Neuron (in vitro differentiated cells): ENCODE measurements at regions not wholly inside any gene's neighbourhood (a gene's known extent, or its start where the extent isn't known, plus 50 kb on each side); places are given as distances from the start of the nearest gene placed in this dataset.
"Not testable (repeated sequence)": the region's sequence is repeated elsewhere in the genome, so short reads cannot be mapped to it uniquely, and the experiment has no call there.

Experiments
- H2AFZ ChIP-seq: one replicate; pipeline ENCODE4 v1.6.1; 2013; ENCODE audit warnings: low read depth, mild to moderate bottlenecking, inconsistent platforms, low read length, moderate library complexity
- H3K27me3 ChIP-seq: one replicate; pipeline ENCODE4 v1.6.1; 2013; ENCODE audit warnings: low read length; ENCODE audit not compliant: insufficient read depth
- H3K36me3 ChIP-seq: one replicate; pipeline ENCODE4 v1.6.1; 2013; ENCODE audit warnings: low read length; ENCODE audit not compliant: insufficient read depth
- H3K4me1 ChIP-seq: one replicate; pipeline ENCODE4 v1.6.1; 2013; ENCODE audit warnings: low read length; ENCODE audit not compliant: insufficient read depth
- H3K4me3 ChIP-seq: 2 replicates; pipeline ENCODE4 v1.5.1; 2013; ENCODE audit warnings: mild to moderate bottlenecking, low read length, moderate library complexity
- H3K9me3 ChIP-seq: one replicate; pipeline ENCODE4 v1.6.1; 2013; ENCODE audit warnings: low read length

- Histone ChIP-seq H3K4me3 (no peak overlapping the region), H3K9me3 (no peaks in the 10 kb centered on the region), H3K27me3 (no peaks in the 10 kb centered on the region), H3K36me3 (no peaks in the 10 kb centered on the region), H3K4me1 (no peaks in the 10 kb centered on the region), H2AFZ (no peak overlapping the region)
Observed at GRCh38 chr21:26288026-26288425, 117.5 kb upstream of the APP start.

GRCh38 chr21:26284531-26284930, 114.0 kb upstream of the APP start:
- Histone ChIP-seq H2AFZ (no peak overlapping the region), H3K4me1 (peaks cover 7% of the 10 kb centered on the region), H3K36me3 (no peaks in the 10 kb centered on the region)

GRCh38 chr21:26282058-26282457, 111.5 kb upstream of the APP start:
- Histone ChIP-seq H3K9me3 (no peaks in the 10 kb centered on the region), H2AFZ (no peak overlapping the region), H3K4me3 (no peak overlapping the region), H3K4me1 (peaks cover 7% of the 10 kb centered on the region), H3K36me3 (no peaks in the 10 kb centered on the region), H3K27me3 (no peaks in the 10 kb centered on the region)

More at GRCh38 chr21:26284531-26284930, 114.0 kb upstream of the APP start:
- Histone ChIP-seq H3K27me3 (no peaks in the 10 kb centered on the region), H3K9me3 (no peaks in the 10 kb centered on the region), H3K4me3 (no peak overlapping the region)

- H3K4me3 ChIP-seq = no peak overlapping the region
- no peak overlapping the region for H2AFZ ChIP-seq
- no peaks in the 10 kb centered on the region for H3K36me3 ChIP-seq
- no peaks in the 10 kb centered on the region for H3K9me3 ChIP-seq
- H3K4me1 ChIP-seq = peaks cover 7% of the 10 kb centered on the region
- no peaks in the 10 kb centered on the region for H3K27me3 ChIP-seq
Observed at GRCh38 chr21:26281506-26281905, 110.9 kb upstream of the APP start.

GRCh38 chr21:26280775-26281174, 110.2 kb upstream of the APP start:
- Histone ChIP-seq H2AFZ (no peak overlapping the region), H3K4me1 (peaks cover 7% of the 10 kb centered on the region), H3K27me3 (no peaks in the 10 kb centered on the region), H3K36me3 (no peaks in the 10 kb centered on the region), H3K4me3 (no peak overlapping the region), H3K9me3 (no peaks in the 10 kb centered on the region)

GRCh38 chr21:26280148-26280547, 109.6 kb upstream of the APP start:
- Histone ChIP-seq H2AFZ (no peak overlapping the region), H3K4me1 (peaks cover 7% of the 10 kb centered on the region), H3K27me3 (no peaks in the 10 kb centered on the region), H3K36me3 (no peaks in the 10 kb centered on the region), H3K4me3 (no peak overlapping the region), H3K9me3 (no peaks in the 10 kb centered on the region)

GRCh38 chr21:26275801-26276200, 105.2 kb upstream of the APP start:
- Histone ChIP-seq H3K4me1 (no peaks in the 10 kb centered on the region), H2AFZ (no peak overlapping the region), H3K36me3 (no peaks in the 10 kb centered on the region), H3K27me3 (no peaks in the 10 kb centered on the region), H3K9me3 (peaks cover 3% of the 10 kb centered on the region), H3K4me3 (no peak overlapping the region)

- Histone ChIP-seq H3K27me3 (no peaks in the 10 kb centered on the region), H3K9me3 (peaks cover 3% of the 10 kb centered on the region), H2AFZ (no peak overlapping the region), H3K4me3 (no peak overlapping the region), H3K4me1 (no peaks in the 10 kb centered on the region), H3K36me3 (no peaks in the 10 kb centered on the region)
Observed at GRCh38 chr21:26273686-26274313, 103.2 kb upstream of the APP start.

- Histone ChIP-seq H3K4me3 (no peak overlapping the region), H2AFZ (no peak overlapping the region), H3K36me3 (no peaks in the 10 kb centered on the region), H3K27me3 (no peaks in the 10 kb centered on the region), H3K9me3 (no peaks in the 10 kb centered on the region), H3K4me1 (no peaks in the 10 kb centered on the region)
Observed at GRCh38 chr21:26267389-26267788, 96.8 kb upstream of the APP start.

- Histone ChIP-seq H3K4me3 (no peak overlapping the region), H2AFZ (no peak overlapping the region), H3K9me3 (no peaks in the 10 kb centered on the region), H3K36me3 (no peaks in the 10 kb centered on the region), H3K4me1 (peaks cover 23% of the 10 kb centered on the region), H3K27me3 (no peaks in the 10 kb centered on the region)
Observed at GRCh38 chr21:26246073-26246472, 75.5 kb upstream of the APP start.

GRCh38 chr21:26245428-26245827, 74.9 kb upstream of the APP start:
- peaks cover 23% of the 10 kb centered on the region for H3K4me1 ChIP-seq
- H3K36me3 ChIP-seq = no peaks in the 10 kb centered on the region
- no peak overlapping the region for H2AFZ ChIP-seq
- H3K27me3 ChIP-seq = no peaks in the 10 kb centered on the region
- H3K9me3 ChIP-seq = no peaks in the 10 kb centered on the region
- H3K4me3 ChIP-seq = no peak overlapping the region

GRCh38 chr21:26238646-26239045, 68.1 kb upstream of the APP start:
- H3K9me3 ChIP-seq = no peaks in the 10 kb centered on the region
- no peaks in the 10 kb centered on the region for H3K4me1 ChIP-seq
- H3K27me3 ChIP-seq = no peaks in the 10 kb centered on the region
- no peak overlapping the region for H3K4me3 ChIP-seq
- no peaks in the 10 kb centered on the region for H3K36me3 ChIP-seq
- no peak overlapping the region for H2AFZ ChIP-seq

- Histone ChIP-seq H3K27me3 (no peaks in the 10 kb centered on the region), H3K4me1 (no peaks in the 10 kb centered on the region), H2AFZ (no peak overlapping the region), H3K36me3 (no peaks in the 10 kb centered on the region), H3K9me3 (no peaks in the 10 kb centered on the region), H3K4me3 (no peak overlapping the region)
Observed at GRCh38 chr21:26236281-26236680, 65.7 kb upstream of the APP start.

- H3K9me3 ChIP-seq, H2AFZ ChIP-seq, H3K27me3 ChIP-seq, H3K4me1 ChIP-seq, H3K4me3 ChIP-seq, H3K36me3 ChIP-seq: not testable (repeated sequence)
Observed at GRCh38 chr21:26233297-26233696, 62.7 kb upstream of the APP start.
